LoVo (cell line): ENCODE measurements at regions not wholly inside any gene's neighbourhood (a gene's known extent, or its start where the extent isn't known, plus 50 kb on each side); places are given as distances from the start of the nearest gene placed in this dataset.
"Not testable (repeated sequence)": the region's sequence is repeated elsewhere in the genome, so short reads cannot be mapped to it uniquely, and the experiment has no call there.

Experiments used
- DNase-seq: peaks from one replicate; pipeline ENCODE4 v3.0.0-alpha.2; 2016; ENCODE audit warnings: low spot score

DNA sequence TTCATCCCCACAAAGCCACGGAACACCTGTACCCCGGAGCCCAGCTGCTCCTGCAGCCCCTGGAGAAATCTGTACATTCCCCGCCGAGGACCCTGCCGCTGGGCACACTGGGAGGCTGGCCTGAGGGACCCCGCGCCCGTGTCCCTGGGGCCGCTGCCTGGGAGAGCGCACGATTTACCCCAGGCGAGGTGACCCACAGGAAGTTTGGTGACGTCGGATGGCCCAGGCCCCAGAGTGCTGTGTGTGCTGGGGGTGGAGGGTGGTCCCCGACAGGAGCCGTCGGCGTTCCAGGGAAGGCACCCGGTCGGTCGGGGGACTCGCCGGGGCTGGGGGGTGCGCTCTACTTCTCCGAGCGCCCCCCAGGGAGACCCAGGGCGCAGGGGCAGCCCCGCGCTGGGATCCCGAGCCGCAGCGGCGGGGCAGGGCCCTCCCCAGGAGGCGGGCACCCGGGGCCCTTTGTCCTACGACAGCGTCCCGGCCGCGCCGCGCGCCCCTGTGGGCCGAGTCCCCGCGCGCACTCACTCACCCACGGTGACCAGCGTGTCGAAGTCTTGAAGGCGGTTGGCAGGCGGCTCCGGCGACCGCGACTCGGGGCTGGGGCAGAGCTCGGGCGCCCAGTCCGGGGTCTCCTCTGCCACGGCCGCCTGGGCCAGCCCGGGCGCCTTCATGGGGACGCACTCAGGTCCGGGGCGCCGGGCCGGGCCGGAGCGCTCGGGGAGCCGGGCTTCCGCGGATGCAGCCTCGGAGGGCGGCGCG, 206.4 kb upstream of the PRKX start:
- not testable (repeated sequence) for DNase-seq

DNA sequence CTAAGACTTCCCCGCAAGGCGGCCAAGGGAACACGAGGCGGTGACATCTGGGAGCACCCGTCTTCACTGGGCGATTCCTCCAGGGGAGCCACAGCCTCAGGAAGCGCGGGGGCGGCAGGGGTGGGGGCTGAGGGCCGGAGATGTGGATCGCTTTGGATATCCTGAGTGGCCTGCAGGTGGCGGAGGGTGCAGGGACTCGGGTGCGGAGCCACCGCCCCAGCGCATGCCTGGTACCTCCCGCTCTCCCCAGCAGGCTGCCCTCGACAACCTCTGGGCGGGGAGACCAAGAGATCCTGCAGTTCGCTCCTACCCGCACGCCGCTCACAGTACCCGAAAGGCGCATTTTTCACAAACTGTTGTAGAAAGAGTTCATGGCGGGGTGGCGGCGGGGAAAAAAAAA, 201.4 kb upstream of the PRKX start:
- DNase-seq, result not testable (repeated sequence)

DNA sequence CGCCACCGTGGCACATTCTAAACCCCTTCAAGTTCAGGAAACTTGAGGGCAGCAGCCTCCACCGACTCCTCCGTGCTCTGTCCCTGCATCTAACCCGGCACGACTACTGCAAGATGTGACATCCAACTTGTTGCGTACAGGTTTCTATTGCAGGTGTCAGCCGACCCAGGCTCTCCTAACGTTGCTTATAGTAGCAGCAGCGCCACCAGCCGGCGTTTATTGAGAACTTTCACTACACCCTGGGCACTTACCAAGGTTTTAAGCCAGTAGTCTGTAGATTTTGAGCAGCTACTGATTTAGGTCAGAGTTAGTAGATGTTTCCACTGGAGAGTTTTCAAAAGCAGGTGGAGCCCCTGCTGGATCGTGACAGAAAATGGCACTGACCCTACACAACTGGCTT, 200.6 kb upstream of the PRKX start:
- not testable (repeated sequence) for DNase-seq

DNA sequence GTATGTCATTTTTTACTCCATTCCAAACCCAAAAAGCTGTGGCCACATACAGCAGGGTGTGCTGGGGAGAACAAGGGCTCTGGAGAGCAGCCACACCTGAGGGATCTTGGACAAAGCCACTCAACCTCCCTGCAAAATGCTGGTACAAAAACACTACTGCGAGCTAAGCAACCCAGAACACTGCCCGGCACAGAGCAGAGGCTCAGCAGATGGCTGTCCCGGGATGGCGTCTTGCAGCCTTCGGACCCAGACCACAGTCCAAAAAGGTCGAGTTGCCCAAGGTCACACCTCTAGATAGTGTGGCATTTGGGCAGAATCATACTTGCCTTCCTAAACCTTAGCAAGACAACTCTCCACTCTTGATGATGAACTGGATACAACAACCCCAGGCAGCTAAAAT, 197.6 kb upstream of the PRKX start:
- DNase-seq, result not testable (repeated sequence)

DNA sequence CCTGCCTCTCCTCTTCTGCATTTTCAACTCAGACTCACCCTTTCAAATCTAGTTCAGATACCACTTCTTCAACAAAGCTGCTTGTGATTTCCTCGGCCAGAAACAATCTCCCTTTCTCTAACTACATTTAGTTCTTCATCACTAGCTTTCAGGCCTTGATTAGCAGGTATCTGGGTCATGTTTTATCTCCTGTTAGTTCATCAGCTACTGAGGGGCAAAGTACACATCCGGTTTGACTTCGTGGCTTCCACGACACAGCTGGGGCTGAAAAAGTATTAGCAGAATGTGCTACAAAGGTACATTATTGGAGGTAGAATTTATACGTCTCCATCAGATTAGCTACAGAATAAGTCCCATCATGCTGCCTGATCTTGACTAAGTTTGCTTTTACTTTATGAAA, 197.2 kb upstream of the PRKX start:
- not testable (repeated sequence) for DNase-seq

DNA sequence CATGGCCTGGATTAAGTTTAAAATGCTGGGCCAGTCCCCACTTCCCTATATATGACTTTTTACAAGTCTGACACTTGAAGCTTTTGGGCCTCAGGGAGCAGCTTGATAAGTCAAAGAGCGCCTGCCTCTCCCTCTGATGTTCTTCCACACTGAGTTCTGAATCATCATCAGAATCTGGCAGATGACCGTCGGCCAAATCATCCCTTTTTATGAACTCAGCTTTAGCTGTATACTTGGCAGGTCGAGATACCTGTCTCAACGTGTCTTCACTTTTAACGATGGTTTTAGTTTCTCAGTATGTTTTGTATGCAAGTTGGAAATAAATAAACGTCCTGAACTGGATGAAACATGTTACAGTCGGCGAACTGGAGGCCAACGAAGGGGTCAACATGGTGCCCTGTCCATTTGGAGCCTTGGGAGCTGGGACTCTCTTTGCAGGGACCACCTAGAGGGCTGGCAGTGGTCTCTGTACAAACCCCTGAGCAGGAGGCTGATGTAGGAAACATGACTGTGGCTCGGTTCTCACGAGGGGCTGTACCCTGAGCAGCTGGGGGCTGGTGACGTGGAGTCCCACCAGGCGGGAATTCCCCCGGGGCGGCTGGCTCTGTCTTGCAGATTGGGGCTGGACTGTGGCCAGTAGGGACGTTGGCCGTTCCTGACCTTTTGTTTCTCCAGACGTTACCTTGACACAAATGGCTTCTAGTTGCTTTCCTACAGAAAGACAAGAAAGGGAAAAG, 192.2 kb upstream of the PRKX start:
- DNase-seq, result not testable (repeated sequence)

DNA sequence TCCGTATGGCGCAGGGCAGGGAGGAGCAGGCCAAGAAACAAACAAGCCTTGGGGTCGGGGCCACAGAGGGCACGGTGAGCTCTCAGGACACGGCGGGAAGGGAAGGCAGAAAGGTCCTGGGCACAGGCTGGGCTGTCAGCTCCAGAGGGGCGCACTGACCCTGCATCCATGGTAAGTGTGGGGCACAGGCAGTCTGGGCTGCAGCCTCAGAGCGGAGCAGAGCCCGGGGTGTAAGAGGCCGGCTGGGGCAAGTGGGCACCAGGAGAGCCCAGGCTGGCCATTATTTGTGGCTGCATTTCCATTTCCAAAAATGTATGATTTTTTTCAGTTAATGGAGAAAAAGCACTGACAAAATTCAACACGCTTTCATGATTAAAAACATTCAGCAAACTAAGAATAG, 188.8 kb upstream of the PRKX start:
- not testable (repeated sequence) for DNase-seq

DNA sequence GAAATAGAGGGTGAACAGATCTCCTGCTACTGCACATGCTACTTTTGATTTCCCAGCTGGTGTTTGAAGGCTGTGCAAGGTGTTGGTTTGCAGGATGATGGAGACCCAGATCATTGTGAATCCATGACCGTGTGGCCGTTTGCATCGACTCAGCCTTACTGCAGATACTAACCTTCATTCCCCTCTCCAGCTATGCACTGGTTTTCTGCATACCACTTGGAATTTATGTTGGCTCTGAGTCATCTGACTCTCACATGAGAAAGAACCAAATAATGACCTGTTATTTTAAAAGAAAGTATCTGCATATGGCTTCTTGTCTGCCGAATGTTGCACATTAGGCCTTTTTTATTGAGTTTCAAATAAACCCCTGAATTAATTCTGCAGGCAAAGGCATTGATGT, 183.3 kb upstream of the PRKX start:
- DNase-seq, result not testable (repeated sequence)

DNA sequence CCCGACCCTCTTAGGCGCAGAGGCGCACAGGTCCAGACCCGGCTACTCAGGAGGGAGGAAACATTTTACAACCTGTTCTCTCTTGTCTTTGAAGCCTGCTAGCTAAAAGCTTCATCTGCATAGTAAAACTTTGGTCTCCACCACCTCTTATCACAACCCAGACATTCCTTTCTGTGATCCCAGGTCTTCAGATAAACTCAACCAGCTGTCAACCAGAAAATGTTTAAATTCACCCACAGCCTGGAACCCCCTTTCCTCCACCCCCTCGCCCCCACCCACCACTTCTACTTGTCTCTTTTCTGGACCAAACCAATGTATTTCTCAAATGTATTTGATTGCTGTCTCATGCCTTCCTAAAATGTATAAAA, 169.1 kb upstream of the PRKX start:
- not testable (repeated sequence) for DNase-seq

DNA sequence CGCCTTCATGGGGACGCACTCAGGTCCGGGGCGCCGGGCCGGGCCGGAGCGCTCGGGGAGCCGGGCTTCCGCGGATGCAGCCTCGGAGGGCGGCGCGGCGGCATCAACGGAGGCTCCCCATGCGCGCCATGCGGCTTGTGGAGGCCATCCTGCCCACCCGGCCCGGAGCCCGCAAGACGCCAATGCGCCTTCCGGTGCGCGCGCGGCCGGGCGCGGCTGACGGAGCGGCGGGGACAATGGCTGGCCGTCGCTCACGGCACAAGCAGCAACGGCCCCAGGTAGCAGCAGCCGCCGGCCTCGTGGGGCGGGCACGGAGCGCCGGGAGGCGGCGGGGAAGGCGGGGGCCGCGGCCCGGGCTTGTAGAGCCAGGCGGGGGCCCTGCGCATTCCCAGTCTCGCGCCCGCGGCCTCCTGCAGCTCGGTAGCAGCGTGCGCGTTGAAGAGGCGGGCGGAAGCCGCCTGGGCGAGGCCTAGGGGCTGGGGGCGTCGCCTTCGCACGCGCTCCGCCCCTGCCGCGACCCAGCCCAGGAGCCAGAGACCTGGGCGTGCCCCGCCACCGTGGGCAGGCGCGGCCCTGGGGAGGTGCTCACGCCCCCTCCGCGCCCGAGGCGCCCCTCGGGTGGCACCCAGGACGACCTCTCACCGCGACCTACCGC, 168.6 kb upstream of the PRKX start:
- not testable (repeated sequence) for DNase-seq

DNA sequence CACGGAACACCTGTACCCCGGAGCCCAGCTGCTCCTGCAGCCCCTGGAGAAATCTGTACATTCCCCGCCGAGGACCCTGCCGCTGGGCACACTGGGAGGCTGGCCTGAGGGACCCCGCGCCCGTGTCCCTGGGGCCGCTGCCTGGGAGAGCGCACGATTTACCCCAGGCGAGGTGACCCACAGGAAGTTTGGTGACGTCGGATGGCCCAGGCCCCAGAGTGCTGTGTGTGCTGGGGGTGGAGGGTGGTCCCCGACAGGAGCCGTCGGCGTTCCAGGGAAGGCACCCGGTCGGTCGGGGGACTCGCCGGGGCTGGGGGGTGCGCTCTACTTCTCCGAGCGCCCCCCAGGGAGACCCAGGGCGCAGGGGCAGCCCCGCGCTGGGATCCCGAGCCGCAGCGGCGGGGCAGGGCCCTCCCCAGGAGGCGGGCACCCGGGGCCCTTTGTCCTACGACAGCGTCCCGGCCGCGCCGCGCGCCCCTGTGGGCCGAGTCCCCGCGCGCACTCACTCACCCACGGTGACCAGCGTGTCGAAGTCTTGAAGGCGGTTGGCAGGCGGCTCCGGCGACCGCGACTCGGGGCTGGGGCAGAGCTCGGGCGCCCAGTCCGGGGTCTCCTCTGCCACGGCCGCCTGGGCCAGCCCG, 167.9 kb upstream of the PRKX start:
- not testable (repeated sequence) for DNase-seq

DNA sequence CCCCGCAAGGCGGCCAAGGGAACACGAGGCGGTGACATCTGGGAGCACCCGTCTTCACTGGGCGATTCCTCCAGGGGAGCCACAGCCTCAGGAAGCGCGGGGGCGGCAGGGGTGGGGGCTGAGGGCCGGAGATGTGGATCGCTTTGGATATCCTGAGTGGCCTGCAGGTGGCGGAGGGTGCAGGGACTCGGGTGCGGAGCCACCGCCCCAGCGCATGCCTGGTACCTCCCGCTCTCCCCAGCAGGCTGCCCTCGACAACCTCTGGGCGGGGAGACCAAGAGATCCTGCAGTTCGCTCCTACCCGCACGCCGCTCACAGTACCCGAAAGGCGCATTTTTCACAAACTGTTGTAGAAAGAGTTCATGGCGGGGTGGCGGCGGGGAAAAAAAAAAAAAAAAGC, 162.9 kb upstream of the PRKX start:
- not testable (repeated sequence) for DNase-seq

DNA sequence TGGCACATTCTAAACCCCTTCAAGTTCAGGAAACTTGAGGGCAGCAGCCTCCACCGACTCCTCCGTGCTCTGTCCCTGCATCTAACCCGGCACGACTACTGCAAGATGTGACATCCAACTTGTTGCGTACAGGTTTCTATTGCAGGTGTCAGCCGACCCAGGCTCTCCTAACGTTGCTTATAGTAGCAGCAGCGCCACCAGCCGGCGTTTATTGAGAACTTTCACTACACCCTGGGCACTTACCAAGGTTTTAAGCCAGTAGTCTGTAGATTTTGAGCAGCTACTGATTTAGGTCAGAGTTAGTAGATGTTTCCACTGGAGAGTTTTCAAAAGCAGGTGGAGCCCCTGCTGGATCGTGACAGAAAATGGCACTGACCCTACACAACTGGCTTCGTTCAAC, 162.2 kb upstream of the PRKX start:
- DNase-seq, result not testable (repeated sequence)

DNA sequence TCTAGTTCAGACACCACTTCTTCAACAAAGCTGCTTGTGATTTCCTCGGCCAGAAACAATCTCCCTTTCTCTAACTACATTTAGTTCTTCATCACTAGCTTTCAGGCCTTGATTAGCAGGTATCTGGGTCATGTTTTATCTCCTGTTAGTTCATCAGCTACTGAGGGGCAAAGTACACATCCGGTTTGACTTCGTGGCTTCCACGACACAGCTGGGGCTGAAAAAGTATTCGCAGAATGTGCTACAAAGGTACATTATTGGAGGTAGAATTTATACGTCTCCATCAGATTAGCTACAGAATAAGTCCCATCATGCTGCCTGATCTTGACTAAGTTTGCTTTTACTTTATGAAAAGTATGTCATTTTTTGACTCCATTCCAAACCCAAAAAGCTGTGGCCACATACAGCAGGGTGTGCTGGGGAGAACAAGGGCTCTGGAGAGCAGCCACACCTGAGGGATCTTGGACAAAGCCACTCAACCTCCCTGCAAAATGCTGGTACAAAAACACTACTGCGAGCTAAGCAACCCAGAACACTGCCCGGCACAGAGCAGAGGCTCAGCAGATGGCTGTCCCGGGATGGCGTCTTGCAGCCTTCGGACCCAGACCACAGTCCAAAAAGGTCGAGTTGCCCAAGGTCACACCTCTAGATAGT, 158.9 kb upstream of the PRKX start:
- DNase-seq, result not testable (repeated sequence)

DNA sequence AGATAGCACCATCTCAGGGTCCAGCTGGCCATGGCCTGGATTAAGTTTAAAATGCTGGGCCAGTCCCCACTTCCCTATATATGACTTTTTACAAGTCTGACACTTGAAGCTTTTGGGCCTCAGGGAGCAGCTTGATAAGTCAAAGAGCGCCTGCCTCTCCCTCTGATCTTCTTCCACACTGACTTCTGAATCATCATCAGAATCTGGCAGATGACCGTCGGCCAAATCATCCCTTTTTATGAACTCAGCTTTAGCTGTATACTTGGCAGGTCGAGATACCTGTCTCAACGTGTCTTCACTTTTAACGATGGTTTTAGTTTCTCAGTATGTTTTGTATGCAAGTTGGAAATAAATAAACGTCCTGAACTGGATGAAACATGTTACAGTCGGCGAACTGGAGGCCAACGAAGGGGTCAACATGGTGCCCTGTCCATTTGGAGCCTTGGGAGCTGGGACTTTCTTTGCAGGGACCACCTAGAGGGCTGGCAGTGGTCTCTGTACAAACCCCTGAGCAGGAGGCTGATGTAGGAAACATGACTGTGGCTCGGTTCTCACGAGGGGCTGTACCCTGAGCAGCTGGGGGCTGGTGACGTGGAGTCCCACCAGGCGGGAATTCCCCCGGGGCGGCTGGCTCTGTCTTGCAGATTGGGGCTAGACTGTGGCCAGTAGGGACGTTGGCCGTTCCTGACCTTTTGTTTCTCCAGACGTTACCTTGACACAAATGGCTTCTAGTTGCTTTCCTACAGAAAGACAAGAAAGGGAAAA, 153.8 kb upstream of the PRKX start:
- DNase-seq, result not testable (repeated sequence)

DNA sequence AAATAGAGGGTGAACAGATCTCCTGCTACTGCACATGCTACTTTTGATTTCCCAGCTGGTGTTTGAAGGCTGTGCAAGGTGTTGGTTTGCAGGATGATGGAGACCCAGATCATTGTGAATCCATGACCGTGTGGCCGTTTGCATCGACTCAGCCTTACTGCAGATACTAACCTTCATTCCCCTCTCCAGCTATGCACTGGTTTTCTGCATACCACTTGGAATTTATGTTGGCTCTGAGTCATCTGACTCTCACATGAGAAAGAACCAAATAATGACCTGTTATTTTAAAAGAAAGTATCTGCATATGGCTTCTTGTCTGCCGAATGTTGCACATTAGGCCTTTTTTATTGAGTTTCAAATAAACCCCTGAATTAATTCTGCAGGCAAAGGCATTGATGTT, 144.9 kb upstream of the PRKX start:
- not testable (repeated sequence) for DNase-seq

DNA sequence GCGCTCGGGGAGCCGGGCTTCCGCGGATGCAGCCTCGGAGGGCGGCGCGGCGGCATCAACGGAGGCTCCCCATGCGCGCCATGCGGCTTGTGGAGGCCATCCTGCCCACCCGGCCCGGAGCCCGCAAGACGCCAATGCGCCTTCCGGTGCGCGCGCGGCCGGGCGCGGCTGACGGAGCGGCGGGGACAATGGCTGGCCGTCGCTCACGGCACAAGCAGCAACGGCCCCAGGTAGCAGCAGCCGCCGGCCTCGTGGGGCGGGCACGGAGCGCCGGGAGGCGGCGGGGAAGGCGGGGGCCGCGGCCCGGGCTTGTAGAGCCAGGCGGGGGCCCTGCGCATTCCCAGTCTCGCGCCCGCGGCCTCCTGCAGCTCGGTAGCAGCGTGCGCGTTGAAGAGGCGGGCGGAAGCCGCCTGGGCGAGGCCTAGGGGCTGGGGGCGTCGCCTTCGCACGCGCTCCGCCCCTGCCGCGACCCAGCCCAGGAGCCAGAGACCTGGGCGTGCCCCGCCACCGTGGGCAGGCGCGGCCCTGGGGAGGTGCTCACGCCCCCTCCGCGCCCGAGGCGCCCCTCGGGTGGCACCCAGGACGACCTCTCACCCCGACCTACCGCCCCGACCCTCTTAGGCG, 130.2 kb upstream of the PRKX start:
- DNase-seq, result not testable (repeated sequence)

DNA sequence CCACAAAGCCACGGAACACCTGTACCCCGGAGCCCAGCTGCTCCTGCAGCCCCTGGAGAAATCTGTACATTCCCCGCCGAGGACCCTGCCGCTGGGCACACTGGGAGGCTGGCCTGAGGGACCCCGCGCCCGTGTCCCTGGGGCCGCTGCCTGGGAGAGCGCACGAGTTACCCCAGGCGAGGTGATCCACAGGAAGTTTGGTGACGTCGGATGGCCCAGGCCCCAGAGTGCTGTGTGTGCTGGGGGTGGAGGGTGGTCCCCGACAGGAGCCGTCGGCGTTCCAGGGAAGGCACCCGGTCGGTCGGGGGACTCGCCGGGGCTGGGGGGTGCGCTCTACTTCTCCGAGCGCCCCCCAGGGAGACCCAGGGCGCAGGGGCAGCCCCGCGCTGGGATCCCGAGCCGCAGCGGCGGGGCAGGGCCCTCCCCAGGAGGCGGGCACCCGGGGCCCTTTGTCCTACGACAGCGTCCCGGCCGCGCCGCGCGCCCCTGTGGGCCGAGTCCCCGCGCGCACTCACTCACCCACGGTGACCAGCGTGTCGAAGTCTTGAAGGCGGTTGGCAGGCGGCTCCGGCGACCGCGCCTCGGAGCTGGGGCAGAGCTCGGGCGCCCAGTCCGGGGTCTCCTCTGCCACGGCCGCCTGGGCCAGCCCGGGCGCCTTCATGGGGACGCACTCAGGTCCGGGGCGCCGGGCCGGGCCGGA, 129.5 kb upstream of the PRKX start:
- not testable (repeated sequence) for DNase-seq

DNA sequence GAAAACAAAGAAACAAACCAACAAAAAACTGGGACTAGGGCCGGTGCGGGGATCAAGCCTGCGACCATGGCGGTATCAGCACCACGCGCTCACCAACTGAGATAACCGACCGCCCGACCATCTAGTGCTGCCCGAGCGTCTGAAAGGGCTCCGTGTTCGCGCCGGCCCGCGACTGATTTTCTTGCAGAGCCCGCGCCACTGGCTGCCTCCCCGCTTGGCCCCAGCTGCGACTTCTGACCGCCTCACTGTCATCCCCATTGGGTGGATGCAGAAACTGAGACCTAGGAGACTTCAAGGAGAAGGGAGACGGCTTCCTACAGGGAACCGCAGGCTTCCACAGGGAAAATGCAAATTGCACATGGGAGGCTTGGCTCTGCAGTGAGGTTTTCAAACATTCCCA, 125.3 kb upstream of the PRKX start:
- not testable (repeated sequence) for DNase-seq
